HG03565 (cell line): ENCODE measurements at regions not wholly inside any gene's neighbourhood (a gene's known extent, or its start where the extent isn't known, plus 50 kb on each side); places are given as distances from the start of the nearest gene placed in this dataset.
"Not testable (repeated sequence)": the region's sequence is repeated elsewhere in the genome, so short reads cannot be mapped to it uniquely, and the experiment has no call there.

Source experiments
- ATAC-seq: cut with Tn5 transposase; IDR thresholded peaks from one replicate; pipeline ENCODE4 v1.9.1; 2021; ENCODE audit warnings: mild to moderate bottlenecking, moderate library complexity; ENCODE audit not compliant: unreplicated experiment

DNA sequence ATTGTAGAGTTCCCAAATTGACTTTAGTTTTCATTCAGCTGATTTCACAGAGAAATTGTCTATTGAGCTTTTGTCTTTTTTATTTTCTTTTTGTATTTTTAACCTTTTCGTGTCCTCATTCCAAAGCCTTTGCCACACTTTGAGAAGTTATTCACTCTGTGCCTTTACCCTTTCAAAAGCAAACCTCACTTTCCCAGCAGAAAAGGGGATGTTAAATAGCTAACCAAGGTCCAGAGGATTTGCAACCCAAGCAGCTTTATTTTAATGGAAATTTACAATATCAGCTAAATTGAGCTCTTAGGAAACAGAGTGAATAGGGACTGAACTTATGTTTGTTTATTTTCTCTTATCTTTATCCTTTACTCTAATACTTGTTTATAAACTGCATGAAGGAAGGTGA lies 428.8 kb downstream of the PCDH7 start:
- ATAC-seq, result no peak

DNA sequence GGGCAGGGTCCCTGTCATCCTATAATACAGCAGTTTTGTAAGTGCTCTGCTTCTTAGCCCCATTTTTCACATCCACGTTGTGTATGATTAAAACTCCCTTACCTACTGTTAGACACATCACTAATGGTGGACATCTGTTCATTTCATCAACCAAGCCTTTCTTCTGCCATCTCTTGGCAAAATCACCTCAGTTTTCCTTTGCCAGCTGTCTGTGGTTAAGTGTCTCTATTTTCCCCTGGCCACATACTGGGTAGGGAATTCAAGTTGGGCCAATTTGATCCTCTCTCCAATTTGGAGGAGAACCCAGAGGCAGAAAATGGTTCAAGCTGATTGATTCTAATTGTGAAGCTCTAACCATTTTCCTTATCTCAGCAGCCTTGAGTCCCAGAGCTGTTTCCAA lies 436.1 kb downstream of the PCDH7 start:
- no peak for ATAC-seq

DNA sequence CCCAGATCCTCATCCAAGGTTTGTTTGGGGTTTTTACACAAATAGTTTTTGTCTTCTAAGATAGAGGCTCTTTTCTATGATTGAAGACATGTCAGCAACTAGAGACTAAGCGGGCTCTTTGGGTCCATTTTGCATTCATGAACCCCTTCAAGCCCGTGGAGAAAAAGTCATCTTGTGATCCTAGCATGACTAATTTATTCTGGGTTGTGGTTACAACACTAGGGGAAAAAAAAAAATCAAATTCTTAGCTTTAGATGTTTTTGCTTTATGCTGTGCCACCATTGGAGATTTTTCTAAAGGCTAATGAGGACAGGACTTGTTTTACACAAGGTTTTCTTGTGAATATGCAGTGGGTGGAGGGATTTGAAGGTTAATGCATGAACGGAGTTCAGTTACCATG lies 440.0 kb downstream of the PCDH7 start:
- ATAC-seq, result no peak

DNA sequence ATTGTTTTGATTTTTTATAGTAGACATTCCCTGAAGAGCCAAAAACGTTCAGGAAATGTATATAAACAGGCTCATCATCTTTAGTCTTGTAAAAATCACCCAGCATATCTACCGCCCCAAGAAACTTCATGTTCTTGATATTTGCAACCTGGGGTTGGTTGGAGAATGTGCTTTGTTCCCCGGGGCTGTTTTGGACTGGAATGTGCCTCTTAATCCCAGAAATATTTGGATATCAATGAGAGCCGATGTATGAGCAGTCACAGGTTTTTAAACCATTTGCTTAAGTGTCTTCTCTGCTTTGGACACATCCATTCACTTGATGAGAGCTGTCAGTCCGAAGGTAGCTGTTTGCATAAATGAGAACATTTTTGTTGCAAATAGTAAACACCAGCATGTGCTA lies 449.7 kb downstream of the PCDH7 start:
- ATAC-seq, result no peak

DNA sequence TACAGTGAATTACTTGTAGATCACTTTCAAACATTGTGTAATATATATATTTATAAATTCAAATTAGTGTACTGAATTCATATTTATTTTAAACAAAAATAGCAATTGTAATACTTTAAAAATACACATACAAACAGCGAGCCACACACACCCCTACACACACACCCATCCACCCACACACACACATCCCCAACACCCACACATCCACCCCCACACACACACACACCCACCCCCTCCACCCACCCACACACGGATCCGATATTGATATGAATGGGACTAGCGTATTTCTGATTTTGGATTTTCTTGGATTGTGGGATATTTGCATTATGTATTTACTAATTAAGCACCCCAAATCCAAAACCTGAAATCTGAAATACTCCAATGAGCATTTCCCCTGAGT lies 451.2 kb downstream of the PCDH7 start:
- no peak for ATAC-seq

DNA sequence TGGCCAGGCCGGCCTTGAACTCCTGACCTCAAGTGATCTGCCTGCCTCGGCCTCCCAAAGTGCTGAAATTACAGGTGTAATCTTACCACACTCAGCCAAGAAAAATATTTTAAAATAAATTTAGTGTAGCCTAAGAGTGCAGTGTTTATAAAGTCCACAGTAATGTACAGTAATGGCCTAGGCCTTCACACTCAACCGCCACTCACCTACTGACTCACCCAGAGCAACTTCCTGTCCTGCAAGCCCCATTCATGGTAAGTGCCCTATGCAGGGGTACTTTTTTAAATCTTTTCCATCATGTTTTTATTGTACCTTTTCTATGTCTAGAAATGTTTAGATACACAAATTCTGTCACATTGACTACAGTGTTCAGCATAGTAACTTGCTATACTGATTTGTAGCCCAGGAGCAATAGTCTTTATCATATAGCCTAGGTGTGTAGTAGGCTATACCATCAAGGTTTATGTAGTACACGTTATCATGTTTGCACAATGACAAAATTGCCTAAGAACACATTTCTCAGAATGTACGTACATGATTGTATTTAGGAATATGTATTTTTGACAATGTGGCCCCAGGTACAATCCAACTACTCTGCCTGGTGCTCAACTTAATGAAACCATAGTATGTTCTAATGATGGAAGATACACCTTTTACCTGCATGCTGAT lies 455.2 kb downstream of the PCDH7 start:
- no peak for ATAC-seq

DNA sequence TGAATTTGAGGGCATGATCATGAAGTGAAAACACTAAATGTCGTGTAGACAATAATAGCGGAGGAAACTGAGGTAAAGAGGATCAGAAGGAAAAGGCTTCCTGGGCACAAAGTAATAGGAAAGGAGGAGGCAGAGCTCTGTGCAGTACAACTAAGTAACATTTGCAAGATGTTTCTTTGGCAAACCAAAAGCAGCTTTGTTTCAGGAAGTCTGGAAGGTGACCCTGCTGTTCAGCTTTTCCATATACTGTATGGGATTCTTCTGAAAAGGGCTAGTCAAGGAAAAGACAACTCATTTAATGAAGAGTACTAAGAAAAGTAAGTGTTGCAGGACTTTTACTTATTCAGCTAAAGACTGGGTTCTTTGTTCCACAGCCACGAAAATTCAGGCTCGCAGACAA lies 463.1 kb downstream of the PCDH7 start:
- no peak for ATAC-seq

DNA sequence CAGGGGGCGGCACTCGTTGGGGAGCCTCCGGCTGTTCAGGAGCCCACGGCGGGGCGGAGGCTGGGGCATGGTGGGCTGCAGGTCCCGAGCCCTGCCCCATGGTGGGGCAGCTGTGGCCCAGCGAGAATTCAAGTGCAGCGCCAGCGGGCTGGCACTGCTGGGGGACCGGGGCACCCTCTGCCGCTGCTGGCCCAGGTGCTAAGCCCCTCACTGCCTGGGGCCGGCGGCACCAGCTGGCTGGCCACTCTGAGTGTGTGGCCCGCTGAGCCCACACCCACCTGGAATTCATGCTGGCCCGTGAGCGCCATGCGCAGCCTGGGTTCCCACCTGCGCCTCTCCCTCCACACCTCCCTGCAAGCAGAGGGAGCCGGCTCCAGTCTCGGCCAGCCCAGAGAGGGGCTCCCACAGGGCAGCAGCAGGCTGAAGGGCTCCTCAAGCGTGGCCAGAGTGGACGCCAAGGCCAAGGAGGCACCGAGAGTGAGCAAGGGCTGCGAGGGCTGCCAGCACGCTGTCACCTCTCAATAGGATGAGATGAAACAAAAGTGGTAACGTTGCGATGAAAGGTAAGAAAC lies 464.9 kb downstream of the PCDH7 start:
- no peak for ATAC-seq

DNA sequence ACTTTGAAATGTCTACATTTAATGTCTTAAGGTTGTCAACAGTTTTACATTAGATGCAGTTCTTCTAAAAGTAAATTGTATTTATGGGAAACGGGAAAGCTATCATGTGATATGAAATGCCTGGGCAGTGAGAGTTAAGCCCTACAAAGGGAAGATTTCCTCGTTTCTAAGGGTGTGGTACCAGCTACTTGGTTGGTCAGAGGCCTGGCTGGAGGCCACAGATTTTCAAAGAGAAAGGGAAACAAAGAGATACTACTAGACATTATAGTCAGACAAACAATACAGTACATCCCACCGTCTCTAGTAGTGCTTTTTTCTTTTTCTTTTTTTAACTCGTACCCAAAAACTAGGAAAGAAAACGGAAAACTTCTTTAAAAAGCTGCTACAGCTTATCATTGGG lies 467.8 kb downstream of the PCDH7 start:
- no peak for ATAC-seq

DNA sequence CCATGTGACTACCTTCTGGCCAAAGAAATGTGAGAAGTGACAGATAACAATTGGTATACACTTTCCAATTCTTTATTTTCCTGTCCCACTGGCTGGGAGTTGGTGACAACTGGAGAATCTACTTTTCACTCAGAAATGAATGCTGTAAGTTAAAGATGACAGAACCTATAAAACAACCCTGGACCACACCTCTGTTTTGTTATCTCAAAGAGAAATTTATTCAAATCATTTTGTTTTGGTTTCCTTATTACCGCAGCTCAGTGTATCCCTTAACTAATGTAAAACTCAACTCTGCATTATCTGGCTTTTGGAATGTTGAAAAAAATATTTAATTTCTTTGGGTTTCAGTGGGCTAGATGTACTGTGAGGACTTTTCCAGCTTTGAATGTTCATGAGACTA lies 469.8 kb downstream of the PCDH7 start:
- ATAC-seq, result no peak

DNA sequence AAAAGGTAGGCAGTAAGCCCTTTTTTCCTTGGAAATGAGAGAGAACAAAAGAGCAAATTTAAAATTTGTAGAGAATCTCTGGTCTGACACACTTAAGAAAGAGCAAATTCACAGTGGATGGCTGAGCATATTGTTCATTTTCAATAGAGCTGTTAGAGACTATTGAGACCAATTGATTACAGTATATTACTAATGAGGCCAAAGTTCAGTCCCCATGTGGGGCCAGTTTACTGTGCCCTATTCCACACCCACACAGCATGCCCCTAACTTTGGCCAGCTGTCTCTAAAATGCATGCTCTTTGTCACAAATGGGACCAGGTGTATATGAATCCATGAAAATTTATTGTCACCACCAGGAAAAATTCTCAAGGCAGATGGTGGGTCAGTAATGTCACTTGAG lies 470.5 kb downstream of the PCDH7 start:
- no peak for ATAC-seq

DNA sequence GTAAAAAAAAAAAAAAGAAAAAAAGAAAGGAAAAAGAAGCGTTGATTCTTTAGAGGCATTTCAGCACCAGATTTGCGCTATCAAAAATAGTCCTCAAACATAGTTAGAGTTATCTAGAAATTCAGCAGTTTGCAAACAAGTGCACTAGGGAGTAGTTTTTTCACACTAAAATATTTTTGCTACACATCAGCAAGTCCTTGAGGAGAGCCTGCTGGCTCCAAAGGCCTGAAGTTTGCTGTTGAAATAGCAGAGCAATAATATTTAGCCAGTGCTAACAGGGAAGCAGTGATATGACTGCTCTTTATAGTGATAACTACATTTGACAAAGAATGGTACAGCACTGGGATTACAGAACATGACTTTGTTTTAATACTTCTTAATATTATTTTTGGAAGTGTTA lies 472.2 kb downstream of the PCDH7 start:
- no peak for ATAC-seq

DNA sequence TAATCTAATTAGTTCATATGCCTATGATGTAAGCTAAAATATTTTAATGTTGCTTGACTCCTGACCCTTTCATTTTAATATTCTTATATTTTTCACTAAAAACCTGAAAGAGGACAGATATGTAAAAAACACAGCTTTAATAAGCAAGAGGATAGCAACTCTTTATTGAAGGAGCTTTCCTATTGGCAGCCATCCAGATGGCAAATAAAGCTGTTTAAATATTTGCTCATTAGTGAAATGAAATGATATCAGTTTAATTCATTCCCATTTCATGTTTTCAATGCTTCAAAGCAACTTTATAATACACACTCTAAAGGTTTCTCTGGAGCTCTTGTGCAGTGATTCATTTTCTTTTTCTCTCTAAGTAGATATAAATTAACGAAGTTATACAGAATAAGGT lies 473.4 kb downstream of the PCDH7 start:
- no peak for ATAC-seq

DNA sequence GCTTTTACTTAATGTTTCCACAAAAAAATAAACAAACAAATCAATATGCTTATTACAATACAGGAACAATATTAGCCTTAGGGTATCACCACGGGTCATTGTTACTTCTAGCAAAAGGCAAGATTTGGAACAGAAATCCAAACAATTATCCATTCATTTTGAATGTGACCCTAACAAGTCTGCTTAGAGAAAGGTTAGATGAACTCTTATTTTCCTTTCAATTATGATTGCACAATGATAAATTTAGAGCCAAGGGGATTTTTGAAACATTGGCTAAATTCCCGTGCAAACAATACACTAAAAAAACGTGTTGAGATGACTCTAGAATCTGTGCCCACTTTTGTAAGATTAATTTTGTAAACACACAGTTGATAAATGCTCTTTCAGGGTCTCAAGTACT lies 474.7 kb downstream of the PCDH7 start:
- no peak for ATAC-seq

DNA sequence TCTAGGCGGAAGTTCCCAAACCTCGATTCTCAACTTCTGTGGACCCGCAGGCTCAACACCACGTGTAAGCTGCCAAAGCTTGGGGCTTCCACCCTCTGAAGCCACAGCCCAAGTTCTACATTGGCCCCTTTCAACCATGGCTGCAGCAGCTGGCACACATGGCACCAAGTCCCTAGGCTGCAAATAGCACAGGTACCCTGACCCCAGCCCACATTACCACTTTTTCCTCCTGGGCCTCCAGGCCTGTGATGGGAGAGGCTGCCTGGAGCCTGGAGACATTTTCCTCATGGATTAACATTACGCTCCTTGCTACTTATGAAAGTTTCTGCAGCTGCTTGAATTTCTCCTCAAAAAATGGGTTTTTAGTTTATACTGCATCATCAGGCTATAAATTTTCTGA lies 479.5 kb downstream of the PCDH7 start:
- ATAC-seq, result no peak

DNA sequence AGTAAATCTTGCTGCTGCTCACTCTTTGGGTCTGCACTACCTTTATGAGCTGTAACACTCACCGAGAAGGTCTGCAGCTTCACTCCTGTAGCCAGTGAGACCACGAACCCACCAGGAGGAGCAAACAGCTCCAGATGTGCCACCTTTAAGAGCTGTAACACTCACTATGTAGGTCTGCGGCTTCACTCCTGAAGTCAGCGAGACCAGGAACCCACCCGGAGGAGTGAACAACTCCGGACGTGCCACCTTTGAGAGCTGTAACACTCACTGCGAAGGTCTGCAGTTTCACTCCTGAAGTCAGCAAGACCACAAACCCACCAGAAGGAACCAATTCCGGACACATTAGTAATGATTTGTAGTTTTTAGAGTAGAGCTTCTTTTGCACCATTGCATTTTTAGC lies 481.9 kb downstream of the PCDH7 start:
- not testable (repeated sequence) for ATAC-seq

DNA sequence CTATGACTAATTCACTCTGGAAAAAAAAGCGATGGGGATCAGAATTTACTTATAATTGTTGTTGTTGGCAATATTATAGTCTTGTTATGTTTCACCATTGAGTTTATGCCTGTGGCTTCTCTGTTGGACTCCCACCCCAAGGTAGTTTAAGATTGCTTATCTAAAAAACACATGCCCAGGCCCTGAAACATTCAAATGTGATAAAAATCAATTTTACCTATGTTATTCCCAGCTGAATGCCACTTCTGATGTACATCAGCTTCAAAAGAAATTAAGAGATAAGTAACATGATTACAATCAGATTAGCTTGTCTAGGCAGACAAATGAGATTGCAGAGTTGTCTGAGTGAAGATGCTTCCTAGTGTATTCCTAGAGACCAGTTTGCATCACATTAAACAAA lies 484.7 kb downstream of the PCDH7 start:
- no peak for ATAC-seq

DNA sequence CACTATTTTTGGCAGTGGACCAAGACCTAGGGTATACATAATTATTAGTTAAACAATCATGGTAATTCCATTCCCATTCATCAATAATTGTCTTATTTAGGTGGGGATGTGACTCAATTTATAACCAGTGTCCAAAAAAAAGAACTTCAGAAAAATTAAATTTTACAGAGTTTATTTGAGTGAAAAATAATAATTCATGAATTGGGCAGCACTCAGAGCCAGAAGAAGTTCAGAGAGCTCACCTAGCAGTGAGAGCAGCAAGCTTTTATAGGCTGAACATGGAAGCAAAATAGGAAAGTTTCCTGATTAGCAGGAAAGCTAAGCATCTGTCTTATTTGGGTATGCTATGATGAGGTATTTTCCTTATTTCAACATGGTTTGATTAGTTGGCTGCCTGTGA lies 500.8 kb downstream of the PCDH7 start:
- no peak for ATAC-seq

DNA sequence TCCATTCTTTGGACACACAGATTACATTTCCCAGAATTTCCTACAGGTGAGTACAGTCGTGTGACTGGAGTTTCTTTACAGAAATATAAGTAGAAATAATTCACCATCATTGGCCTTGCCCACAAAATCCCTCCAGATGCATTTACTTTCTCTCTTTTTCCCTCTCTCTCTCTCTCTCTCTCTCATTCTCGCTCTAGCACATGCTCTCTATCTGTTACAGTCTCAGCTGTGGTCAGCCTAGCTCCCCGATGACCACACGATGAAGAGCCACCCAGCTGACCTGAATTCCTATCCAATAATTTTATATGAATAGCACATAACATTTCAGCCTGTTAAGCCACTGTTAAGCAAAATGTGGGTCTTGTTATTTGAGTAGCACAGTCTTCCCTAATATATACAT lies 507.9 kb downstream of the PCDH7 start:
- no peak for ATAC-seq

DNA sequence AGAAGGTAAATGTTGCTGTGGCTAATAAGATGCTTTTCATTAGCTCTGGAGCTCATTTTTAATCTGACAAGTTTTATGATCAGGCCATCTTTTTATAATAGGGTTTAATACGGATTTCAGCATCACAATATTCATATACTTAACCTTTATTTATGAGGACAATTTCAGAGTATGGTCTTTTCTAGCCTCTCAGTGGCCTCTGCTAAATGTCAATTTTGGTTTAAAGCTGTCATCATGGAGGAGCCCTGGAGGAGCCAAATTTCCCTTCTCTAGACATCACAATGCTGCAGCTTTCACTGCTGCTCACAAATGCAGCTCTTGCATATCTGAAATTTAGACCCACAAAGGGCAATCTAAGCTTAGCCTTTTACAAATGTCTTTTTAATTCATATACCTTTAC lies 510.4 kb downstream of the PCDH7 start:
- no peak for ATAC-seq

DNA sequence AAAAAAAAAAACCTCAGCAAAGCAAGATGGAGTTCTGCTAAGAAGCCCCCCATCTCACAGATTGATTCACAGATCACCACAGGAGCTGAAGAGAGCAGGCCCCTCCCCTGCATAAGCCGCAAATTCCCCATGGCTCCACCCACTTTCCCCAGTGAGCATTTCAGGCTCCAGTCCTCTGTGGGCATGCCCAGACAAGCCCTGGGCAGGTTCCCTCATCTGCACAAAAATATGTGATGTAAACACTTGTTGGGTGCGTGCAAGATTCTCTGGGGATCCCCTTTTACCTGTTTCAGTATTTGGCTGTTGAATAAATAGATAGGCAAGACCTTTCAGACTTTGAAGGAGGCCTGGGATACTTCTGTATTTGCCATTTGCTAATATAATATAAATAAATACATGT lies 514.3 kb downstream of the PCDH7 start:
- peak; percentile 69 for ATAC-seq

DNA sequence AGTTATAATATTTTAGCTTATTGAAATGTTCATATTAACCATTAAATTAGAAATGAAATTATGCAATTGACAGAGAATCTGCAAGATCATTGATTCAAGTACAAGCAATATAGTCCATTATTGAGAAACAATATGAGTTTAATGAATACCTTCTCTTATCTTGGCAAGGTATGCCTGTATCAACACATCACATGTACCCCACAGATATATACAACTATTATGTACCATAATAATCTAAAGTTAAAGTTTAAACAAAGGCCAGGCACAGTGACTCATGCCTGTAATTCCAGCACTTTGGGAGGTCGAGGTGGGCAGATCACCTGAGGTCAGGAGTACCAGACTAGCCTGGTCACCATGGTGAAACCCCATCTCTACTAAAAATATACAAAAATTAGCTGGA lies 514.7 kb downstream of the PCDH7 start:
- no peak for ATAC-seq

DNA sequence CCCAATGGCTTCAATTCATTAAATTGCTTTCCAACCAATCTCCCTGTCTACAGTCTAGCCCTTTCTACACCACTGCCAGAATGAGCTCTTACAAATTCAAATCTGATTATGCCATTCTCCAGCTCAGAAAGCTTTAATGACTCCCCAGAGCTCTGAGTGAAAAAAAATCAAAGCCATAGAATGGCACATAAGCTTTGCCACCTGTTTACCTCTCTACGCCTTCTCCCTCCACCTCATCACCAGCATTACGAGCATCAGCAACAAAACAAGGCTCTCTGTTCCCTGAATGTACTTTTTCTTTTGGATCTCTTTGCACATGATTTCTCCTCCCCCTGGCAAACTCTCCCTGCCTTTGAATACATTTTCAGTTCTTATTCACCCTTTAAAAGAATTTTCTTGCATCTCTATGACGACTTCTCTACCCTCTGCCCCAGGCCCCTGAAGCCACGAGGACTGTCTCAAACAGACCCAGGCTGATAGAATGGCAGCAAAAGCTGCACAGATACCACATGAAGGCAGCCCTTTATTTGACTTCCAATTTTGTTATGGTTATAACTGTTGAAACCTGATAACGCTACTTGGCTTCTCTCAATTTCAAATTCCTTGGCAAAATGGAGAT lies 516.0 kb downstream of the PCDH7 start:
- no peak for ATAC-seq
